ENCODE measurements at regions not wholly inside any gene's neighbourhood (a gene's known extent, or its start where the extent isn't known, plus 50 kb on each side); places are given as distances from the start of the nearest gene placed in this dataset.

GRCh38 chr12:11958221-11959091 is 112.3 kb upstream of the BCL2L14 start:
- no peak for DNase-seq
- no peaks in the 10 kb centered on the region for H3K4me1 ChIP-seq
- H3K9me3 ChIP-seq: no peaks in the 10 kb centered on the region
- H3K4me3 ChIP-seq (ENCODE audit: low read depth, low read length): no peak overlapping the region
- no peaks in the 10 kb centered on the region for H3K27me3 ChIP-seq
- no peak for TF ChIP-seq CTCF (IDR thresholded peaks at IDR 0.05; ENCODE audit: low read depth, low read length)
- H3K36me3 ChIP-seq: no peaks in the 10 kb centered on the region

DNA sequence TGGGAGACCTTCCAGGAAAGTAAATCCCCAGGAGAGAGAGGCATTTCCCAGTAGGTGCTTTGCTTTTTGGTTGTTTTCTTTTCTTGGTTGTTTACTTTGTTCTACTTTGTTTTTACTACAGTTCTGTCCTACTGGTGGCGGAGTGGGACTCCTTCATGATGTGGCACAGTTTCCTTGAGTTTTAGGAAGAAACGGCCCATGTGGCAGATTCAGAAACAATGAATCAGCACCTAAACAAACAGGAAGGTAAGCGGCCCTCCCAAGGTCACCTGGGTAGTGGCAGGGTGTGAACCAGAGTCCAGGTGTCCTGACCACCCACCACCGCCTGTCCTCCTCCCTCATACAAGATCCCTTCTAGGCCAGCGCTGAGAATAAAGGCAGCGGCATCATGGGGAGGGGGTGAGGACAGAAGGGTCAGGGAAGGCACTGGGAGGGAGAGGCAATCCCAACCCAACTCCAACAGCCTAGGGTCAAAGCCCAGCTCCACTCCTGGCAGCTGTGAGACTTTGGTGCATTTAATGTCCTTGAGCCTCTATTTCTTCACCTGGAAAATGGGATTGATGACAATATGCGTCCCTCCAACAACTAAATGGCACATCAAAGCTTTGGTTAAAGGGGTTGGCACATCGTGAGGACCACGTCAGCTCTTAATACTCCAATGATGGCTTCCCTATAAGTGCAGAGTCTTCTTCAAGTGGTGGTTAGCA is 111.5 kb upstream of the BCL2L14 start:
- H3K36me3 ChIP-seq: no peaks in the 10 kb centered on the region
- H3K9me3 ChIP-seq: no peaks in the 10 kb centered on the region
- TF ChIP-seq CTCF (IDR thresholded peaks at IDR 0.05; ENCODE audit: low read depth, low read length): no peak
- H3K4me3 ChIP-seq (ENCODE audit: low read depth, low read length): no peak overlapping the region
- DNase-seq: no peak
- no peaks in the 10 kb centered on the region for H3K27me3 ChIP-seq
- no peaks in the 10 kb centered on the region for H3K4me1 ChIP-seq

GRCh38 chr12:11960646-11961045 is 110.1 kb upstream of the BCL2L14 start:
- no peak for DNase-seq
- Histone ChIP-seq H3K4me1 (no peaks in the 10 kb centered on the region), H3K27me3 (no peaks in the 10 kb centered on the region), H3K4me3 (ENCODE audit: low read depth, low read length) (no peak overlapping the region), H3K36me3 (no peaks in the 10 kb centered on the region), H3K9me3 (no peaks in the 10 kb centered on the region)
- TF ChIP-seq CTCF (IDR thresholded peaks at IDR 0.05; ENCODE audit: low read depth, low read length): no peak

- DNase-seq: no peak
- Histone ChIP-seq H3K27me3 (no peaks in the 10 kb centered on the region), H3K9me3 (no peaks in the 10 kb centered on the region), H3K4me1 (no peaks in the 10 kb centered on the region), H3K36me3 (no peaks in the 10 kb centered on the region), H3K4me3 (ENCODE audit: low read depth, low read length) (no peak overlapping the region)
- no peak for TF ChIP-seq CTCF (IDR thresholded peaks at IDR 0.05; ENCODE audit: low read depth, low read length)
Measured at GRCh38 chr12:11961686-11962085, 109.1 kb upstream of the BCL2L14 start.

DNA sequence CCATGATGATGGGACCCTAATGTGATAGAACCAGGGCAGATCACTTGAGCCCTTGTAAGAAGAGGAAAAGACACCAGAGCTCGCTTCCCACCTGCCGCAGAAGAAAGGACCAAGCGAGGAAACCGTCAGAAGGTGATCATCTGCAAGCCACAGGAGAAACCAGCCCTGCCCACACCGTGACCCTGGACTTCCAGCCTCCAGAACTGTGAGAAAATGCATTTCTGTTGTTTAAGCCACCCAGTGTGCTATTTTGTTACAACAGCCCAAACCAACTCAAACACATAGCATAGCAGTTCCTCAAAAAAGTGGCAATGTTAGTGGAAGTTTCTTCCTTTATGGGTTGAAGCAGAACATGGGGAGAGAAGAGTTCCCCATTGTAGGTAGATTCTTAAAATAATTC is 107.9 kb upstream of the BCL2L14 start:
- no peak for TF ChIP-seq CTCF (IDR thresholded peaks at IDR 0.05; ENCODE audit: low read depth, low read length)
- Histone ChIP-seq H3K4me3 (ENCODE audit: low read depth, low read length) (no peak overlapping the region), H3K9me3 (no peaks in the 10 kb centered on the region), H3K36me3 (no peaks in the 10 kb centered on the region), H3K27me3 (no peaks in the 10 kb centered on the region), H3K4me1 (no peaks in the 10 kb centered on the region)
- DNase-seq: no peak
